ENCODE measurements at regions not wholly inside any gene's neighbourhood (a gene's known extent, or its start where the extent isn't known, plus 50 kb on each side); places are given as distances from the start of the nearest gene placed in this dataset.

- TF ChIP-seq POLR2AphosphoS5 (IDR thresholded peaks at IDR 0.05), result no peak
- no peak for TF ChIP-seq CTCF (IDR thresholded peaks at IDR 0.05)
- TF ChIP-seq POLR2A (IDR thresholded peaks at IDR 0.05), result no peak
Observed at GRCh38 chr13:69571606-69572323, 535.9 kb upstream of the ATXN8OS start.
